Left ventricle myocardium inferior (tissue), 1 donor: ENCODE measurements at regions not wholly inside any gene's neighbourhood (a gene's known extent, or its start where the extent isn't known, plus 50 kb on each side); places are given as distances from the start of the nearest gene placed in this dataset.

Experiments used
- DNase-seq: peaks from one replicate; pipeline ENCODE4 v3.0.0-alpha.2; 2020
- H3K27ac ChIP-seq: fragments of 200-600 bp; replicated peaks from 2 replicates; pipeline ENCODE4 v1.8.0; 2021
- H3K27me3 ChIP-seq: fragments of 200-600 bp; 2 replicates; pipeline ENCODE4 v1.8.0; 2021; ENCODE audit warnings: low read depth
- H3K36me3 ChIP-seq: fragments of 200-600 bp; 2 replicates; pipeline ENCODE4 v1.8.0; 2021
- H3K4me1 ChIP-seq: fragments of 200-600 bp; 2 replicates; pipeline ENCODE4 v1.8.0; 2021
- H3K4me3 ChIP-seq: fragments of 200-600 bp; 2 replicates; pipeline ENCODE4 v1.8.0; 2021; ENCODE audit warnings: mild to moderate bottlenecking, moderate library complexity
- H3K9me3 ChIP-seq: fragments of 200-600 bp; replicated peaks from 2 replicates; pipeline ENCODE4 v1.8.0; 2021
- CTCF ChIP-seq: fragments of 200-600 bp; IDR thresholded peaks from 2 replicates; pipeline ENCODE4 v1.8.0; 2021; ENCODE audit warnings: antibody characterized with exemption, mild to moderate bottlenecking, borderline replicate concordance
- intact Hi-C: fragments of 100-400 bp; cut with micrococcal nuclease; formaldehyde crosslinking; loops from one replicate; pipeline ENCODE4 v1.11.0; 2022
- donor health status: DM: no; HTN: yes; CAD: no; lungs with severe emphysema.

GRCh38 chr16:62903961-62904502 is 867.8 kb upstream of the CDH8 start:
- intact Hi-C loops, result no loop called here
- Histone ChIP-seq H3K9me3 (no peaks in the 10 kb centered on the region), H3K4me1 (no peaks in the 10 kb centered on the region), H3K27me3 (no peaks in the 10 kb centered on the region), H3K4me3 (no peak overlapping the region), H3K36me3 (no peaks in the 10 kb centered on the region), H3K27ac (no peak overlapping the region)
- no peak for TF ChIP-seq CTCF
- no peak for DNase-seq

- Histone ChIP-seq H3K27ac (no peak overlapping the region), H3K9me3 (peaks cover 3% of the 10 kb centered on the region), H3K36me3 (no peaks in the 10 kb centered on the region), H3K4me3 (no peak overlapping the region), H3K27me3 (no peaks in the 10 kb centered on the region), H3K4me1 (no peaks in the 10 kb centered on the region)
- no peak for DNase-seq
- TF ChIP-seq CTCF, result no peak
- intact Hi-C loops, result no loop called here
These were observed 863.5 kb upstream of the CDH8 start for GRCh38 chr16:62899737-62900136.

DNA sequence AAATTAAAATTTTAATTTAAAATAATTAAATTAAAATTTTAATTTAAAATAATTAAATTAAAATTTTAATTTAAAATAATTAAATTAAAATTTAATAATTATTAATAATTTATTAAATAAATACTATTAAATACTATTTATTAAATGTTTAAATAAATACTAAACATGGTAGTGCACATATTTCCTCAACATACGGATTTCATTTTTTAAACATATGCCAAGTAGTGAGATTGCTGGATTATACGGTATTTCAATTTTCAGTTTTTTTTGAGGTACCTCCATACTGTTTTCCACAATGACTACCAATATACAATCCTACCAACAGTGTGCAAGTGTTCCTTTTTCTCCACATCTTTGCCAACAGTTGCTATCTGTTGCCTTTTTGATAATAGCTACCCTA is 852.9 kb upstream of the CDH8 start:
- Histone ChIP-seq H3K4me3 (no peak overlapping the region), H3K27me3 (no peaks in the 10 kb centered on the region), H3K36me3 (no peaks in the 10 kb centered on the region), H3K27ac (no peak overlapping the region), H3K4me1 (no peaks in the 10 kb centered on the region), H3K9me3 (peaks cover 40% of the 10 kb centered on the region)
- no peak for TF ChIP-seq CTCF
- intact Hi-C loops, result no loop called here
- DNase-seq, result no peak

DNA sequence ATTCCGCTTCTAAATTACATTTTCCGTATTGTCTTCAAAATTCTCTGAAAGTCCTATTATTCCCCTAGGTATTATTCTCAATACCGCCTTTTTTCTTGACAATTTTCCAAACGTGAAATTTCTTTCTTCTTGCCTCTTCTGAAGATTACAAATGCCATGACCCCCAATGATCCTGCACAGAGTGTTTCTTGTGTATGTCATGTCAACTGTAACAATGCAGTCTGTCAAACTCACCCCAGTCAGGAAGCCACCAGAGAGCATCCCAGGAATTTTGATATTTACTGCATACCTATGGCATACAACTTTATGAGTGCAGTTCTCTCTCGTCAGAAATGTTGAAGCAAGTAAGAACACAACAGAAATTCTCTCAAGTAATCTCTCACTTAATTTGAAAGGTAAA is 847.3 kb upstream of the CDH8 start:
- no peak overlapping the region for H3K27ac ChIP-seq
- H3K9me3 ChIP-seq, result peaks cover 15% of the 10 kb centered on the region

DNA sequence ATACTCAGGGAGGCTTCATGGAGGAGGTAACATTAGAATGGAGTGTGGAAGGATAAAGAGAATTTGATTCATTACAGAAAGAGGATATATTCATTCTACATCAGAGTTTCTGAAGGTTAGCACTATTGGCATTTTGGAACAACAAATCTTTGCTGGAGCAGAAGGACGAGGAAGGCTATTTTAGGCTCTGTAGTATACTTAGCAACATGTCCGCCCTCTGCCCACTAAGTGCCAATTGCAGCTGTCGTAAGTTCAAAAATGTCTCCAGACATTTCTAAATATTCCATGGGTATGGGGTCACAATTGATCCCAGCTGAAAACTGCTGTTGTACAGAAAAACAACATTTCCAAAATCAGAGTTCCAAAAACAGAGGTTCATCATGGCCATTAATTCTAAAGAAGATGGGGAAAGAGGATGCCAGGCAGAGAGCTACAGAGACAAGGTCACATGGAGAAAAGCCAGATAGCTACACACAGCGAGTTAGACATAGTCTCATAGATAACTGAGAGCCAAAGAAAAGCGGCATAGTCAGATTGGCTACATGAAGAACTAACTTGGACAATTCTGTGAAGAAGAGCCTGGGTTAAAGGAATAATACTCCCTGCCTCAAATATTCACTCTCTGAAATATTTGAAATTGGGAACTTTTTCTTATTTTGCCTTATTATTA is 846.4 kb upstream of the CDH8 start:
- Histone ChIP-seq H3K4me3 (no peak overlapping the region), H3K9me3 (peaks cover 12% of the 10 kb centered on the region), H3K36me3 (no peaks in the 10 kb centered on the region), H3K27ac (no peak overlapping the region), H3K27me3 (no peaks in the 10 kb centered on the region), H3K4me1 (no peaks in the 10 kb centered on the region)
- DNase-seq, result no peak
- intact Hi-C loops, result no loop called here
- TF ChIP-seq CTCF, result no peak

More for the DNA sequence above, 847.3 kb upstream of the CDH8 start:
- Histone ChIP-seq H3K4me3 (no peak overlapping the region), H3K36me3 (no peaks in the 10 kb centered on the region), H3K27me3 (no peaks in the 10 kb centered on the region), H3K4me1 (no peaks in the 10 kb centered on the region)
- no peak for DNase-seq
- intact Hi-C loops, result no loop called here
- TF ChIP-seq CTCF, result no peak
